H9 (cell line): ENCODE measurements at regions not wholly inside any gene's neighbourhood (a gene's known extent, or its start where the extent isn't known, plus 50 kb on each side); places are given as distances from the start of the nearest gene placed in this dataset.

Experiments used
- DNase-seq: peaks from one replicate; pipeline ENCODE4 v3.0.0-alpha.2; 2017
- H2AFZ ChIP-seq: one replicate; pipeline ENCODE4 v1.6.1; 2013; ENCODE audit warnings: mild to moderate bottlenecking, low read length, control low read depth, moderate library complexity
- H2AK5ac ChIP-seq: 2 replicates; pipeline ENCODE4 v1.6.1; 2013; ENCODE audit warnings: low read length, control low read depth, mixed read lengths; ENCODE audit not compliant: insufficient read length
- H2BK120ac ChIP-seq: one replicate; pipeline ENCODE4 v1.6.1; 2013; ENCODE audit warnings: low read depth, mild to moderate bottlenecking, low read length, control low read depth, inconsistent platforms; ENCODE audit not compliant: poor library complexity, severe bottlenecking
- H2BK12ac ChIP-seq: 2 replicates; pipeline ENCODE4 v1.6.1; 2013; ENCODE audit warnings: low read length, control low read depth, mixed read lengths, low read depth; ENCODE audit not compliant: insufficient read length
- H2BK15ac ChIP-seq: 2 replicates; pipeline ENCODE4 v1.6.1; 2013; ENCODE audit warnings: low read depth, low read length, control low read depth
- H2BK20ac ChIP-seq: one replicate; pipeline ENCODE4 v1.6.1; 2013; ENCODE audit warnings: low read depth, mild to moderate bottlenecking, low read length, control low read depth, inconsistent platforms; ENCODE audit not compliant: poor library complexity, severe bottlenecking
- H2BK5ac ChIP-seq: 2 replicates; pipeline ENCODE4 v1.6.1; 2013; ENCODE audit warnings: low read length, control low read depth, mixed read lengths; ENCODE audit not compliant: insufficient read length
- H3K14ac ChIP-seq: 2 replicates; pipeline ENCODE4 v1.6.1; 2013; ENCODE audit warnings: low read length, control low read depth; ENCODE audit not compliant: insufficient read depth
- H3K18ac ChIP-seq: 2 replicates; pipeline ENCODE4 v1.6.1; 2013; ENCODE audit warnings: low read depth, mild to moderate bottlenecking, mixed read lengths, low read length, control low read depth; ENCODE audit not compliant: insufficient read length
- H3K23ac ChIP-seq: 2 replicates; pipeline ENCODE4 v1.6.1; 2013; ENCODE audit warnings: low read length, control low read depth, mixed read lengths, low read depth; ENCODE audit not compliant: insufficient read length
- H3K23me2 ChIP-seq: 2 replicates; pipeline ENCODE4 v1.6.1; 2013; ENCODE audit warnings: low read depth, mild to moderate bottlenecking, mixed read lengths, low read length, control low read depth; ENCODE audit not compliant: insufficient read length, poor library complexity, severe bottlenecking
- H3K27ac ChIP-seq: 2 replicates; pipeline ENCODE4 v1.5.1; 2013; ENCODE audit warnings: low read length, control low read depth, mixed read lengths, low read depth; ENCODE audit not compliant: insufficient read length
- H3K27me3 ChIP-seq: 2 replicates; pipeline ENCODE4 v1.6.1; 2013; ENCODE audit warnings: low read length, control low read depth, inconsistent platforms; ENCODE audit not compliant: insufficient read depth
- H3K4ac ChIP-seq: 2 replicates; pipeline ENCODE4 v1.6.1; 2013; ENCODE audit warnings: low read depth, mild to moderate bottlenecking, control low read depth, inconsistent platforms, low read length, moderate library complexity
- H3K4me1 ChIP-seq: 2 replicates; pipeline ENCODE4 v1.6.1; 2013; ENCODE audit warnings: low read length, control low read depth, inconsistent platforms; ENCODE audit not compliant: insufficient read depth
- H3K4me2 ChIP-seq: 2 replicates; pipeline ENCODE4 v1.6.1; 2013; ENCODE audit warnings: low read length, control low read depth, mixed read lengths; ENCODE audit not compliant: insufficient read length, insufficient read depth
- H3K56ac ChIP-seq: 2 replicates; pipeline ENCODE4 v1.6.1; 2013; ENCODE audit warnings: low read depth, mild to moderate bottlenecking, mixed read lengths, low read length, control low read depth; ENCODE audit not compliant: insufficient read length
- H3K79me1 ChIP-seq: 2 replicates; pipeline ENCODE4 v1.6.1; 2013; ENCODE audit warnings: low read depth, mild to moderate bottlenecking, moderate library complexity, low read length, control low read depth, inconsistent platforms; ENCODE audit not compliant: insufficient read depth, poor library complexity, severe bottlenecking
- H3K79me2 ChIP-seq: 2 replicates; pipeline ENCODE4 v1.6.1; 2013; ENCODE audit warnings: low read length, control low read depth, inconsistent platforms; ENCODE audit not compliant: insufficient read depth
- H3K9ac ChIP-seq: 2 replicates; pipeline ENCODE4 v1.6.1; 2013; ENCODE audit warnings: low read length, control low read depth, mixed read lengths; ENCODE audit not compliant: insufficient read length; ENCODE audit errors: extremely low read depth
- H3K9me3 ChIP-seq: one replicate; pipeline ENCODE4 v1.6.1; 2013; ENCODE audit warnings: low read depth, low read length, inconsistent platforms; ENCODE audit not compliant: control insufficient read depth
- H3T11ph ChIP-seq: one replicate; pipeline ENCODE4 v1.6.1; 2013; ENCODE audit warnings: mild to moderate bottlenecking, low read length, control low read depth, inconsistent platforms
- H4K20me1 ChIP-seq: one replicate; pipeline ENCODE4 v1.6.1; 2013; ENCODE audit not compliant: control insufficient read depth, insufficient read length, insufficient read depth
- H4K5ac ChIP-seq: 2 replicates; pipeline ENCODE4 v1.6.1; 2013; ENCODE audit warnings: low read depth, mild to moderate bottlenecking, mixed read lengths, low read length, control low read depth; ENCODE audit not compliant: insufficient read length
- H4K8ac ChIP-seq: replicated peaks from 2 replicates; pipeline ENCODE4 v1.6.1; 2013; ENCODE audit warnings: low read length, control low read depth, mixed read lengths, low read depth; ENCODE audit not compliant: insufficient read length
- H4K91ac ChIP-seq: 2 replicates; pipeline ENCODE4 v1.6.1; 2013; ENCODE audit warnings: low read depth, mild to moderate bottlenecking, moderate library complexity, mixed read lengths, low read length, control low read depth; ENCODE audit not compliant: insufficient read length
- H3K27ac Mint-ChIP-seq, 3 experiments: 2 replicates in 2 of 3; 3 replicates in 1 of 3; pipeline ENCODE4 v1.8.0; 2020 to 2021; ENCODE audit warnings: mixed read lengths in 3 of 3, mild to moderate bottlenecking in 1 of 3, moderate library complexity in 1 of 3
- H3K27me3 Mint-ChIP-seq: 2 replicates; pipeline ENCODE4 v1.8.0; 2021; ENCODE audit warnings: low read depth, mild to moderate bottlenecking, moderate library complexity, mixed read lengths
- H3K36me3 Mint-ChIP-seq, 3 experiments: 2 replicates in 2 of 3; 3 replicates in 1 of 3; pipeline ENCODE4 v1.8.0; 2020 to 2021; ENCODE audit warnings: low read depth in 3 of 3, mixed read lengths in 3 of 3; ENCODE audit not compliant: insufficient read depth in 1 of 3
- H3K4me1 Mint-ChIP-seq, 2 experiments: 2 replicates each; pipeline ENCODE4 v1.8.0; 2020; ENCODE audit warnings: mixed read lengths in 2 of 2
- H3K4me3 Mint-ChIP-seq, 2 experiments: 2 replicates in 1 of 2; 3 replicates in 1 of 2; pipeline ENCODE4 v1.8.0; 2020 to 2021; ENCODE audit warnings: mild to moderate bottlenecking in 2 of 2, mixed read lengths in 2 of 2, moderate library complexity in 1 of 2
- H3K9me3 Mint-ChIP-seq, 2 experiments: 2 replicates in 1 of 2; 3 replicates in 1 of 2; pipeline ENCODE4 v1.8.0; 2020; ENCODE audit warnings: mild to moderate bottlenecking in 2 of 2, mixed read lengths in 2 of 2, moderate library complexity in 1 of 2
- CTCF ChIP-seq: fragments of 200-600 bp; sonication (generic); conservative IDR thresholded peaks from 3 replicates; pipeline ENCODE4 v1.8.0; 2021; ENCODE audit warnings: antibody characterized with exemption, mild to moderate bottlenecking
- WGBS: extraction: QIAGEN DNeasy Blood & Tissue Kit; methylation state at CpG from one replicate; pipeline ENCODE4 v1.1.7; 2013; ENCODE audit warnings: missing lambda C conversion rate, low lambda C conversion rate, mixed read lengths; ENCODE audit not compliant: insufficient read length; ENCODE audit errors: extremely low coverage; 5-methylcytosine and 5-hydroxymethylcytosine counted together

GRCh38 chrX:42463706-42464490, 314.1 kb downstream of the PPP1R2C start:
- H2BK15ac ChIP-seq = no peak overlapping the region
- H3K27ac Mint-ChIP-seq = no peak overlapping the region
- H3K27me3 Mint-ChIP-seq = no peaks in the 10 kb centered on the region; the same call in 1 of the 2 replicates
- DNase-seq = no peak
- no peaks in the 10 kb centered on the region for H3K27me3 ChIP-seq
- H3K9ac ChIP-seq = no peak overlapping the region
- WGBS = no CpG with 5 or more reads among the region's 4 CpGs
- no peak overlapping the region for H3K23ac ChIP-seq
- no peak overlapping the region for H3K4ac ChIP-seq
- no peak overlapping the region for H3K4me3 Mint-ChIP-seq
- TF ChIP-seq CTCF = no peak
- H3T11ph ChIP-seq = no peak overlapping the region
- H3K23me2 ChIP-seq = no peaks in the 10 kb centered on the region
- peaks cover 9 to 18% of the 10 kb centered on the region in 2 experiments for H3K4me1 Mint-ChIP-seq
- no peak overlapping the region for H2BK5ac ChIP-seq
- no peak overlapping the region for H3K4me2 ChIP-seq
- H2AK5ac ChIP-seq = no peak overlapping the region
- no peak overlapping the region for H2BK20ac ChIP-seq
- no peak overlapping the region for H4K91ac ChIP-seq
- no peak overlapping the region for H4K5ac ChIP-seq
- H2BK12ac ChIP-seq = no peak overlapping the region
- H2AFZ ChIP-seq = no peak overlapping the region
- H3K79me2 ChIP-seq = no peaks in the 10 kb centered on the region
- no peak overlapping the region for H3K27ac ChIP-seq
- no peak overlapping the region for H2BK120ac ChIP-seq
- H3K9me3 Mint-ChIP-seq = peaks cover 0 to 35% of the 10 kb centered on the region in 2 experiments; a peak in 3 of 5 replicates
- no peak overlapping the region for H4K8ac ChIP-seq
- H3K56ac ChIP-seq = no peak overlapping the region
- H3K9me3 ChIP-seq = no peaks in the 10 kb centered on the region
- H3K4me1 ChIP-seq = no peaks in the 10 kb centered on the region
- H3K79me1 ChIP-seq = no peaks in the 10 kb centered on the region
- H3K36me3 Mint-ChIP-seq = no peaks in the 10 kb centered on the region; a peak in 2 of 7 replicates
- no peak overlapping the region for H3K18ac ChIP-seq
- no peaks in the 10 kb centered on the region for H4K20me1 ChIP-seq
- no peak overlapping the region for H3K14ac ChIP-seq
